Coronary artery (tissue), 2 donors: ENCODE measurements at regions not wholly inside any gene's neighbourhood (a gene's known extent, or its start where the extent isn't known, plus 50 kb on each side); places are given as distances from the start of the nearest gene placed in this dataset.
A peak's percentile ranks its signal among the peaks of the same experiment; 100 is the strongest.

ENCODE experiments used
- DNase-seq: peaks from one replicate; pipeline ENCODE4 v3.0.0-alpha.2; 2017; ENCODE audit warnings: low spot score
- H3K27ac ChIP-seq, 2 donors: fragments of 200-600 bp; sonication (generic); one replicate each; pipeline ENCODE4 v1.5.1; 2016 to 2019
- H3K4me3 ChIP-seq: fragments of 200-600 bp; sonication (generic); 2 replicates; pipeline ENCODE4 v1.5.1; 2016; ENCODE audit warnings: mild to moderate bottlenecking, moderate library complexity
- TF ChIP-seq, protein P1 (sequence below): fragments of 200-600 bp; sonication (generic); IDR thresholded peaks from one replicate; pipeline ENCODE4 v1.5.1; 2019; ENCODE audit warnings: antibody characterized with exemption

DNA sequence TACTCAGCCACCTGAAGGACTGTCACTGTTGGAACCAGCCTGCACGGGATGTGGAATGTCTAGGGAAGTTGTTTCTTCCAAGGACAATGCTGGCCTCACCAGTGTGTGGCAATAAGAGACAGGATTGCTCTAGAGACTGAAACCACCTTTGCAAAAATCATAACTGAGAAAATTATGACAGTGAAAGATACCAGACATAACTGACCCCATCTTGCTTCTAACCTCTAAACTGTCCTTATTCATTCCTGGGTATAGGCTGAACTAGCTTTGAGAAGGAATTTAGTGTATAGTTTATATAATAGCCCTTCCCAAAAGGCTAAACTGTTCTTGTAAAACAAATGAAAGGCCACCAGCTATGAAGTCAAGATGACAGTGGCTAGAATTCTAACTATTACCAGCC, 83.6 kb downstream of the IER5 start:
- H3K27ac ChIP-seq = no peak overlapping the region
- TF ChIP-seq, protein P1, sequence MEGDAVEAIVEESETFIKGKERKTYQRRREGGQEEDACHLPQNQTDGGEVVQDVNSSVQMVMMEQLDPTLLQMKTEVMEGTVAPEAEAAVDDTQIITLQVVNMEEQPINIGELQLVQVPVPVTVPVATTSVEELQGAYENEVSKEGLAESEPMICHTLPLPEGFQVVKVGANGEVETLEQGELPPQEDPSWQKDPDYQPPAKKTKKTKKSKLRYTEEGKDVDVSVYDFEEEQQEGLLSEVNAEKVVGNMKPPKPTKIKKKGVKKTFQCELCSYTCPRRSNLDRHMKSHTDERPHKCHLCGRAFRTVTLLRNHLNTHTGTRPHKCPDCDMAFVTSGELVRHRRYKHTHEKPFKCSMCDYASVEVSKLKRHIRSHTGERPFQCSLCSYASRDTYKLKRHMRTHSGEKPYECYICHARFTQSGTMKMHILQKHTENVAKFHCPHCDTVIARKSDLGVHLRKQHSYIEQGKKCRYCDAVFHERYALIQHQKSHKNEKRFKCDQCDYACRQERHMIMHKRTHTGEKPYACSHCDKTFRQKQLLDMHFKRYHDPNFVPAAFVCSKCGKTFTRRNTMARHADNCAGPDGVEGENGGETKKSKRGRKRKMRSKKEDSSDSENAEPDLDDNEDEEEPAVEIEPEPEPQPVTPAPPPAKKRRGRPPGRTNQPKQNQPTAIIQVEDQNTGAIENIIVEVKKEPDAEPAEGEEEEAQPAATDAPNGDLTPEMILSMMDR = no peak
- DNase-seq = no peak
- no peak overlapping the region for H3K4me3 ChIP-seq

DNA sequence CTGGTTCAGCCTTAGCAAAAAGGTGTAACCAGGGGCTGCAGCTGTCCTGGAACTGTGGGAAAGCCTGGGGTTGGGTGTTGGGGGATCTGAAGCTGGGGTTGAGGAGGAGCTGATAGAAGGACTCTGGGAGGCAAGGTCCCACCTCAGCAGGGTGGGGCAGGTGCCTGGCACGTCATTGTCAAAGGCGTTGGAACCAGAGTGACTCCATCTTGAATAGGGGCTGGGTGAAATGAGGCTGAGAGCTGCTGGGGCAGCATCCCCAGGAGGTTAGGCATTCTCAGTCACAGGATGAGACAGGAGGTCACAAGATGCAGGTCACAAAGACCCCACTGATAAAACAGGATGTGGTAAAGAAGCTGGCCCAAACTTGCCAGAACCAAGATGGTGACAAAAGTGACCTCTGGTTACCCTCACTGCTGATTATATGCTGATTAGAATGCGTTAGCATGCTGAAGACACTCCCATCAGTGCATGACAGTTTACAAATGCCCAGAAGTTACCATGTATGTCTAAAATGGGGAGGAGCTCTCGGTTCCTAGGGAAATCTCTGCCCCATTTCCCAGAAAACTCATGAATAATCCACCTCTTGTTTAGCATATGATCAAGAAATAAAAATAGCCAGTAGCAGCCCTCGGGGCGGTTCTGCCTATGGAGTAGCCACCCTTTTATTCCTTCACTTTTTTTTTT, 85.4 kb downstream of the IER5 start:
- Histone ChIP-seq H3K27ac (no peak overlapping the region), H3K4me3 (no peak overlapping the region)
- TF ChIP-seq, protein P1 = no peak
- DNase-seq = no peak

DNA sequence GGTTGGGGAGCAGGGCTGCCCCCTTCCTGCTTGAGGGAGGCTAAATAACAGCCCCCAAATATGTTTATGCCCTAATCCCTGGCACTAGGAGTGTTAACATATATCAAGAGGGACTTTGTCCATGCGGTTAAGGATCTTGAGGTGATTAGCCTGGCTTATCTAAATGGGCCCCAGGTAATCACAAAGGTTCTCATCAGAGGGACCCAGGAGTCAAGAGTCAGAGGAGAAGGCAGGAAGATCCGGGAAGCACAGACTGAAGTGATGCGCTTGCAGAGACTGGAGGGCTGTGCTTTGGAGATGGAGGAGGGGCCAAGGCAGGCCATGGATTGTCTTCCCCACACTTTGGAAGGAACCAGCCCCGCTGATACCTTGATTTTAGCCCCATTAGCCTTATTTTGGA, 86.4 kb downstream of the IER5 start:
- H3K4me3 ChIP-seq = no peak overlapping the region
- H3K27ac ChIP-seq = no peak overlapping the region
- TF ChIP-seq, protein P1 = no peak
- no peak for DNase-seq

DNA sequence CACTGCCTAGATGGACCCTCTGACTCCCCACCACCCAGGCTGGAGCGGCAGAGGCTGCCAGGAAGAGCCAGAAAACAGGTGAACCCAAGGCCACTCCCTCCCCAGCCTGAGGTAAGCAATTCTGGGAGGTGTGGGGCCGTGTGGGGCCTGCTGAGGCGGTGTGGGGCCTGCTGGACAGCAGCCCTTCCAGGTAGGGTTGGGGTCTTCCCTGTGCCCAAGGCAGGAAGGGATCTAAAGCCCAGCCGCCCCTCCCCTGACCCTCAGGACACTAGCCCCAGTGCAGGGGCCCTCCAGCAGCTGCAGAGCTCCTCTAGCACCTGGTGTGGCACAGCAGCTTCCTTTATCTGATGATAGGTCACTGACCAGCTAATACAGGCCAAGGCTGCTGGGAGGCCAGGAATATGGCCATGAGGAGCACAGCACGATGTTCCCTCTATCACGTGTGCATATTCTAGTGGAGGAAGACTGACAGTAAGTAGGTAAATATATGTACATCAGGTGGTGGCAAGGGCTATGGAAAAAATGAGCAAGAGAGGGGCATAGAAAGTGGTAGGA, 86.9 kb downstream of the IER5 start:
- H3K4me3 ChIP-seq = no peak overlapping the region
- H3K27ac ChIP-seq = no peak overlapping the region
- no peak for DNase-seq
- TF ChIP-seq, protein P1 = no peak

DNA sequence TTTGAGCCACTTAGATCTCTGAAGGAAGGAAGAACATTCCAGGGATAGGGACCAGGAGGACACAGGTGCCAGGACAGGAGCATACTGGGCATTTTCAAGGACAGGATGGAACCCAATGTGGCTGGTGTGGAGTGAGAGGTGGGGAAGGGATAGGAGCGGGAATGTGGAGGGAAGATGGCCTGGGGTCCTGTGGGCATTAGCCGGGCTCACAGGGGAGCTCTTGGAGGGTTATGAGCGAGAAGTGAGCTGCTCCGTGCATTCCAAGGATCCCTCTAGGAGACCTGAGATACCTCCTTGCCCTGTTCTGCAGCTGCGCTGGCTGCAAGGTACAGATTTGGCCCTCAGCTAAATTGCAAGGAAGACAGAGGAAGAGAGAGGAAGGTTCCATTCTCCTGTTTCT, 87.5 kb downstream of the IER5 start:
- Histone ChIP-seq H3K27ac (no peak overlapping the region), H3K4me3 (no peak overlapping the region)
- no peak for DNase-seq
- TF ChIP-seq, protein P1 = no peak

DNA sequence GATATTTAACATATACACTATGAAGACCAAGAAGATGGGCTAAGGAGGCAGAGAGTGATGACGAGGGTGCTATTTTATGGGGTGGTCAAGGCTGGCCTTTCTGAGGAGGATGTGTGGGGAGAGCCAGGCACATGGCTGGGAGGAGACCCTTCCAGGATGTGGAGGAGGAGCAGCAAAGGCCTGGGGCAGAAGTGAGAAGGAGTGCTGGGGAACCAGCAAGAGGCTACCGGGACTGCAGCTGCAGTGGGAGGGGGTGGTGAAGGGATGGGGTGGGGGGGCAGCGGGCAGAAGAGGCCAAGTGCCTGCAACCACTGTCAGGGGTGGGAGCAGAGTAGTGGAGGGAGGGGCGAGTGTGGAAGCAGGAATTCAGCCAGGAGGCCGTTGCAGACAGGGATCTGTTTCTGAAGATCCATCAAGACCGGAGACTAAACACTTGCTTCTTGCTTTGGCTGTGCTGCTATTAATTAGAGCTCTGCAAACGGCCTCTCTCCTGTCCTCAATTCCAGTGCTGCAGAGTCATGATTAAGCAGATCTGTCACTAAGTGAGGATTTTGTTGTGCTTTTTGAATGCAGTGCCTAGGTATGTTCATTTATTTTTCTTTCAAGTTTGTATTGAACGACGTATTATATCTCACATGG, 89.9 kb downstream of the IER5 start:
- Histone ChIP-seq H3K4me3 (no peak overlapping the region), H3K27ac (no peak overlapping the region)
- TF ChIP-seq, protein P1 = no peak
- peak; percentile 40 for DNase-seq
